CMK (cell line): ENCODE measurements at regions not wholly inside any gene's neighbourhood (a gene's known extent, or its start where the extent isn't known, plus 50 kb on each side); places are given as distances from the start of the nearest gene placed in this dataset.

Source experiments
- DNase-seq: peaks from one replicate; pipeline ENCODE4 v3.0.0-alpha.2; 2010; ENCODE audit warnings: low read depth

- DNase-seq: no peak
Observed at GRCh38 chr5:175765858-175766257, 105.5 kb upstream of the CPLX2 start.

GRCh38 chr5:175766963-175767362, 104.4 kb upstream of the CPLX2 start:
- DNase-seq: no peak

GRCh38 chr5:175772747-175773533, 98.4 kb upstream of the CPLX2 start:
- no peak for DNase-seq

- DNase-seq: no peak
Observed at GRCh38 chr5:175773534-175774070, 97.8 kb upstream of the CPLX2 start.

- no peak for DNase-seq
Observed at GRCh38 chr5:175775416-175775815, 96.0 kb upstream of the CPLX2 start.

GRCh38 chr5:175778951-175779503, 92.4 kb upstream of the CPLX2 start:
- no peak for DNase-seq

- no peak for DNase-seq
Observed at GRCh38 chr5:175783739-175784138, 87.6 kb upstream of the CPLX2 start.

- no peak for DNase-seq
Observed at GRCh38 chr5:175784230-175784629, 87.1 kb upstream of the CPLX2 start.

GRCh38 chr5:175785681-175786080, 85.7 kb upstream of the CPLX2 start:
- no peak for DNase-seq

GRCh38 chr5:175788155-175788787, 83.1 kb upstream of the CPLX2 start:
- DNase-seq: no peak

GRCh38 chr5:175789670-175790069, 81.7 kb upstream of the CPLX2 start:
- DNase-seq: no peak

GRCh38 chr5:175790796-175791195, 80.6 kb upstream of the CPLX2 start:
- DNase-seq: no peak

GRCh38 chr5:175795959-175796358, 75.4 kb upstream of the CPLX2 start:
- DNase-seq: no peak

GRCh38 chr5:175796536-175797499, 74.6 kb upstream of the CPLX2 start:
- DNase-seq: peak; percentile 4

- DNase-seq: no peak
Observed at GRCh38 chr5:175797521-175798038, 73.8 kb upstream of the CPLX2 start.

- no peak for DNase-seq
Observed at GRCh38 chr5:175798626-175799025, 72.8 kb upstream of the CPLX2 start.

GRCh38 chr5:175800656-175801081, 70.7 kb upstream of the CPLX2 start:
- DNase-seq: no peak

GRCh38 chr5:175802361-175802760, 69.0 kb upstream of the CPLX2 start:
- no peak for DNase-seq

GRCh38 chr5:175803254-175803653, 68.1 kb upstream of the CPLX2 start:
- no peak for DNase-seq

GRCh38 chr5:175803736-175804454, 67.5 kb upstream of the CPLX2 start:
- DNase-seq: no peak
